ENCODE measurements at regions not wholly inside any gene's neighbourhood (a gene's known extent, or its start where the extent isn't known, plus 50 kb on each side); places are given as distances from the start of the nearest gene placed in this dataset.
"Not testable (repeated sequence)": the region's sequence is repeated elsewhere in the genome, so short reads cannot be mapped to it uniquely, and the experiment has no call there.

DNA sequence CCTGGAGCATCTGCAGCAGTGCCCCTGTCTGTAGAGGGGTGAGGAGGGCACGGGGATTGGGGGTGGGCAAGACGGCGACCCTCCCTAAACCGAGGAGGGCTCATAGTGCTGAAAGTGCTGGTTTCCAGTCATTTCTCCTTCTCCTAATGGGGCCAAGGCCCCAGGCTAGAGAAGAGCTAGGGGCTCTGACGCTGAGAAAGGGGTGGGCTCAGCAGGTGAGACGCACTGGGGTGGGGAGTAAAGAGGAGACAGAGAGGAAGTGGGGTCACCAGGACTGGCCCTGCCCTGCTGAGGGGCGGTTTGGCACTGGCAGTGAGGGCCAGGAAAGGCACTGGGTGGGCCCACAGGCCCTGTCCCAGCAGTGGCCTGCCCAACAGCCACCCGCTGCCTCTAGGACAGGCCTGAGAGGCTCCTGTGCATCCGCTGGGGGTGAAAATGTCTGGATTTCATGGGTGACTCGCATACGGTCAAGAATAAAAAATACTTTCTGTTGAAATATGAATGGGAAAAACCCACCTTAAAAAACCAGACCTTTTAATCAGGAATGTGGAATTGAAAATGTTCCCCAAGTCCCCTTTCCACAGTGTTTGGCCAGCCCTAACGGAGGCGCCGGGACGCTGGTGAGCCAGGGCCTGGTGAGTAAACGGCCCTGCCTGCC lies 122.4 kb upstream of the SMURF2 start:
- DNase-seq: no peak

DNA sequence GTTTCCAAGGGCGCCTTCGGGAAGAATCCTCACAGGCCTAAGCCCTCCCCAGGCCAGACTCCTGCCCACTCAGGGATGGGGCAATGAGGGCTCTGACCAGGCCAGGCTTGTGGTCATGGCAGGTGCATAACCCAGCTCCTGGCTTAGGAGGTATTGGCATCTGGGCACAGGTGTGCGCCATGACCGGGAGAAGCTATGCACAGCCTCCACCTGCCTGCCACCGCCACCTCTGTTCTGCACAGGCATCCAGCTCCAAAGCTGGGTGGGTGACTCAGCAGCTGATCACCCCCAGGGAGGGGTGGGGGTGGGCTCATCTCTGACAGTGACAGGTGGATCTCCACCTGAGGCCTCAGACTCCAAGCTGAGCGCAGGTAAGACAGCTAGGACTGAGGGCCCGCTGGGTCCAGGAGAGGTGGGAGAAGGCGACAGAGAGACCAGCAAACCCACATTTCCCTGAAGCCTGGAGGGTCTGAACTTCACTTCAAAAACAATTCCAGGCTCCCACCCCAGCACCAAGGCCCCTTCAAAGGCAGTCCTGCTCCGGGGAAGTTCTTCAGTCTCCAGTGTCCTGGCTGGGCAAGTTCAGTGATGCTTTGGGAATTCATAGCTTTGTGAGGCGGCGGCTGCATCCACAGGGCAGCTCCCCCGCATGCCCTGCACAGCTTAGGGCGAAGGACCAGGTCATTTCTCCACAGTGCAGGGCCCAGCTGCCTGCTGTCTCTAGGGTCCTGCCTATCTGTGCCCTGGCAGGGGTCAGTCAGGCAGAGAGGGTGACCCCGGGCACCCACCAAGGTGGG lies 121.6 kb upstream of the SMURF2 start:
- no peak for DNase-seq

- DNase-seq: no peak
Observed at GRCh38 chr17:64783031-64783461, 120.9 kb upstream of the SMURF2 start.

DNA sequence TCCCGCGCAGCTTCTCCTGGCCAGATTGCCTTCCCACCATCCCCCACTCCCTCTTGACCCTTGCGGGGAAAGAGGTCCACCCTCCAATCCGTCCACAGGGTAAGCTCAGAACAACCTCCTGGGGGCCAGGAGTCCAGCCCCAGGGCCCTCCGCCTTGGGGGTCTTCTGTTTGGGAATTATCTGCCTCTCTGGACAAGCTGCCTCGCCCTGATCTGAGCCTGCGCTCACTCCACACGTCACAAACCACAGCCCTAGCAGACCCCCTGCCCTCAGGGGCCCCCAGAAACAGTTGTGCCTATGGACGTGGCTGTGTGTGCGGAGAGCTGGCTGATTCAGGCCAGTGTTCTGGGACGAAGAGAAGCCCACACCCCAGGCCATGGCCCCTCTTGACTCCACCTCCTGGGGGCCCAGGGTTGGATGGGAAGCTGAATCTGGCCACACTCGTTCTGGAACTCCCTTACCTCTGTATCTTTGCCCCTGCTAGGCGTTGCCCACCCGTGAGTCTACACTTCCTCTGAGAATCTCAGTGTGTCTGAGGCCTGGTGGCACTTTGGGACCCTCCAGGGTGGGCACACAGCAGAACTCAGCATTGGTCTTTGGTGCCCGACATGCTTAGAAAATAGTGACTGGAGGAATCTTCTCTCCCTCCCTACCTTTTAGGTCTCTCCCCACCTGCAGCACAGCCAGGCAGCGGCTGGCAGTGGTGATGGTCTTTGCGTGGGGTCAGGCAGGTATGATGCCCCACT lies 119.9 kb upstream of the SMURF2 start:
- no peak for DNase-seq

DNA sequence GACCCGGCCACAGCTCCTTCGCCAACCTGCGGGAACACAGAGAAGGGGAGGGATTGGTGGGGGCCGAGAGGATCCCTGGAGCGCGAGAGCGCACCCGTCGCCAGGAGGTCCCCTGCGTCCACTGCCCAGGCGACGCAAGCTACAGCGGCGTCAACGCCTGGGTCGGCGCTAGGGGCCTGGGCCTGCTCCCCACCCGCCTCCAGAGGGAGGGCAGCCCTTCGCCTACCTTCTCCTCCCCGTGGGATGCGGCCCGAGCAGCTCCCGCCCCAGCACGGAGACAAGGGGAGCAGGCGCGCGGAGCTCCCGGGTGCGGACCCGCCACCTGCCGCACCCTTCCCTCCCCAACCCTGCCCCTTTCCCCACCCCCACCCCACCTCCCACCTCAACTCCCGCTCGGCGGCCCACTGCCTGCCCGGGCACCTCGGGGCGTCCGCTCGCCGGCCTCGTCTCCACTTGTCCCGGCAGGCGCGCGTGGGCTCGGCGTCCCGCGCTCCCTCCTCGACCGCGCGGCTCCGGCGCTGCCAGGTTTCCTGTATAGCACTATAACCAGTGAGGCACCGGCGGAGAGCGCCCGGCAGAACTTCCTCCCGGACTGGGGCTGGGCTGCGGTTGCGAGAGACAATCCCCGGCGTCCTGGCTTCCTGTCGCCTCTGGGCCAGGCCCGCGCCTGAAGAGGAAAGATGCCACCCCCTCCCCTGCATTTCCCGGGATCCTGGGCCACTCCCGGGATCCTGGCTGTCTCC lies 119.1 kb upstream of the SMURF2 start:
- no peak for DNase-seq

GRCh38 chr17:64780096-64781013 lies 118.2 kb upstream of the SMURF2 start:
- no peak for DNase-seq

GRCh38 chr17:64779376-64780095 lies 117.4 kb upstream of the SMURF2 start:
- no peak for DNase-seq

DNA sequence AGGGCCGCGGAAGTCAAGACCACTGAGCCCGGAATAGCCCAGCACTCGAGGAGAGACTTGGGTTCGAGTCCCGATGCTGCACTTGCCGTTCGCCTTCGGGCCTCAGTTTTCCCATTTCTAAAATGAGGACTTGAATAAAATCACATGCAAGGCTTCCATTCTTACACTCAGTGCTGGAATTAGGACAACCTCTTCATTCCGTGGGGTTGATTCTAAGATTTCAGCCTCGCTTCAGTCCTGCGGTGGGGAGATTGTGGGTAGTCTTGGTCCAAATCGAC lies 116.9 kb upstream of the SMURF2 start:
- not testable (repeated sequence) for DNase-seq

- peak in 1 of 2 experiments; percentile 3 for DNase-seq
Observed at GRCh38 chr17:64778240-64779097, 116.4 kb upstream of the SMURF2 start.

DNA sequence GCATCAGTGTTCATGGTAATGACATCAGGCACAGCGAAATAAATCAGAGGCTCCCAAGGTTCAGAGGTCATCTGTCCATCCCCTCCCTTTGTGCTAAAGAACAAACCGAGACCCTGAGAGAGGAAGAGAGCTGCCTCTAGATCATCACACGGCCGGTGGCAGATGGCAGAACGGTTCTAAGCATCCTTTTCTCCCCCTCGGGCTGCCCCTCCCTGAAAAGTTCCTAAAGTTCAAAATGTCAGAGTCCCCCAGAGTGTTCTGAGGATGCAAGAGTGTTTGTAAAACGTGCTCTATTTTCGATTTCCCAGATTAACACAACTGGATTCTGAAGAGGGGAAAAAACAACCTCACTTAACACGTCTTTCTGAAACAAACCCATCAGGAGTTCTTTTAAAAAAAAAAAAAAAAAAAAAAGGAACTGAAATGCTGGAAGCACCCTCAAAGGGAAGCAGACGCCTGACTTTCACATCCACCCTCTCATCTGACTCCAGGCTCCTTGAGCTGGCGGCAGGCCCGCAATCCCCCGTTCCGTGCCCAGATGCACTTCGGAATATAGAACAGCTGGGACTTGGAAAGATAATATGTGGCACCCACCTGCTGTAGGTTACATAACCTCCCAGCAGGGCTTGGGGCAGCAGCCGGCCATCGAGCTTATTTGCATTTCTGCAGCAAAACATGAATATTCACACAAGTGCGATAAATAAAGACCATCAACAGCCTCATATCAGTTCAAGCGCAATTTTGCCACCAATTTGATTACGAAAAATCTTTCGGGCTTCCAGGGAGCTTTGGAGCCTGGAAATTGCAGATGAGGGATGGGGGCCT lies 115.5 kb upstream of the SMURF2 start:
- no peak for DNase-seq

DNA sequence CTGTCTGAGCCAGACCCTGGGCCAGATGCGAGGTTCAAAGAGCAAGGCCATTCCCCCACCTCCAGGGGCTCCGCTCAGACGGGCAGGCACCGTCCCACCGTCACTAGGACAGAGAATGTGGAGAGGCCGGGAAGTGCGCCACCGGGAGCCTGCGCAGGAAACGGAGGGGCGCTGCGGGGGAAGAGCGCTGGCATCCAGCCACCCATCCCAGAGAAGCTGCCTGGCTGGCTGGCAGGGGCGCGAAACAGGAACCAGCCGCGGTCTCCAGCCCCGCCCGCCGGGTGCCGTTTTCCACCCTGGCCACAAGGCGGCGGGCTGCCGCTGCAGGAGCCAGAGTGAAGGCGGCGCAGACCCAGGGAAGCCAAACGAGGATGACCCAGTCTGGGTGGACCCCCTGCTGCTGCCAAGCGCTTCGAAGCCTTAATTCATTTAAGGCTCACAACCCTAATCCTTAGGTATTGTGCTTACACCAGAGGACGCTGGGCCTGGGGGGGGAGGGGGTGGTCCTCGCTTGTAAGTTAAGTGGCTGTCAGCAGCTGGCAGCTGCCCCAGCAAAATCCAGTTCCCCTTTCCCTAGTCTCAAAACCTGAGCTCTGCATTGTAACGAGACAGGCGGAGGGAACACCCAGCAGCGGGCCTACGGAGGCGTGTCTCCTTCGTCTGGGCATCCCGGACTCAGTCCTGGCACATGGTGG lies 114.8 kb upstream of the SMURF2 start:
- peak; percentile 41 to 43 for DNase-seq

DNA sequence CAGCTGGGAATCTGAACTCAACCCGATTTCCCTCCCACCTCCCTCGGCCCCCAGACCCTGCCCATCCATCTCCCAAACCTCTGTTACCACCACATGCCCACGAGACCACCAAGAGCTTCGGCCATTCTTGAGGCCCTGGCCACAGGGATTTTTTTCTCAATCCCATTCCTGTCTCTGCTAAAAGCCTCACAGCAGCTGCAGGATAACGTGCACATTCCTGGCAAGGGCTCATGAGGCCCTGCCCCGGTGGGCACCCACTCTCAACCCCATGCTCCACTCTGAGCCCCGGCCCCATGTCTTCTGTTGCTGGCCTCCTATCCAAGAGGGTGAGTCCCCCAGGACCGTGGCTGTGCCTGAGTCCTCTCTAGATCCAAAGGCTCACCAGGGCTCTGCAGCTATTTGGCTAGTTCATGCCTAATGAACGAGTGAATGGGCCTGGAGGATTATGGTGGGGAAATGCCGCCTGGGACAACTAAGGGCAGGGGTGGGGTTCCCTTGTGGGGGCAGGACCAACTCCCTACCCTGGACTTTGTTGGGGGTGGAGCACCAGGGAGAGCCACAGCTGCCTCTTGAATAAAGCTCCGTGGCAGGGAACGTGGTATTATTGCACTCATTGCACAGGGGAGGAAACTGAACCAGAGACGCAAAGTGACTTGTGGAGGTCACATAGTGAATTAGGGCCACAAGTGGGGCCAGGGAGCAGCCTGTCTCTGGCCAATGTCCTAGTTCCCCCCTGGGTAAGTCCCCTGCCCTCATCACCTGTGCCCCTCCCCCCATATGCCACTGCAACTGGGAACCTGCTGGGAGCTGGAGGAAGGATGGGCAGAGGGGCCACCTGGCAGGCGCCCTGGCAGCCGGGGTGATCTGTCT lies 113.8 kb upstream of the SMURF2 start:
- no peak for DNase-seq

DNA sequence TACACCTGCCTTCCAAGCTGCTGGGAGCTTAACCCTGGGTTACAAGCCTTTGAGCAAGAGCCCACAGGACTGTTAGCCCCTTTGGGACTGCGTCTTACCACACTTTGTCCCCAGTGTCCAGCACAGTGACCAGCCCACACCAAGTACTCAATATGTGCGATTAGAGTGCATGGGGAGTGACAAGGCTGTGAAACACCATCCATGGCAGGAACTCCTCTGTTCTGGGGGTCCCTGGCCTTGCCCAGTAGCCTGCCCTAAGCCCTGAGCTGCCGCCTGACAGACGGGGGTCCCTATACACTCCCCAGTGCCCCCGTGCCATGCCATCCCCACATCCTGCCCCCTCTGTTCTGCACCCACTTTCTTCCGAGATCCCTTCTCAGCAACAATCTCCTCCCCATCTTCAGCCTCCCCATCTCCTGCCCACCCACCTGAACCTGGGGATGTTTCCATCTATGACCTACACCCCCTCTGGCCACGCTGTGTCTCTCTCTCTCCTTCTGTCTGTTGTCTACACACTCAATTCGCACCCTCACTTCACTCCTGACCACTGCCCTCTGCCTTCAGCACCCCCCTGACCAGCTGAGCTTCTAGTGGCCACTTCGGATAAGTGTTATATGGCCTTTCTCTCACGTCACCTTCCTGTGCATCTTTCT lies 112.9 kb upstream of the SMURF2 start:
- no peak for DNase-seq

GRCh38 chr17:64773836-64774761 lies 112.0 kb upstream of the SMURF2 start:
- peak in 1 of 2 experiments; percentile 2 for DNase-seq

DNA sequence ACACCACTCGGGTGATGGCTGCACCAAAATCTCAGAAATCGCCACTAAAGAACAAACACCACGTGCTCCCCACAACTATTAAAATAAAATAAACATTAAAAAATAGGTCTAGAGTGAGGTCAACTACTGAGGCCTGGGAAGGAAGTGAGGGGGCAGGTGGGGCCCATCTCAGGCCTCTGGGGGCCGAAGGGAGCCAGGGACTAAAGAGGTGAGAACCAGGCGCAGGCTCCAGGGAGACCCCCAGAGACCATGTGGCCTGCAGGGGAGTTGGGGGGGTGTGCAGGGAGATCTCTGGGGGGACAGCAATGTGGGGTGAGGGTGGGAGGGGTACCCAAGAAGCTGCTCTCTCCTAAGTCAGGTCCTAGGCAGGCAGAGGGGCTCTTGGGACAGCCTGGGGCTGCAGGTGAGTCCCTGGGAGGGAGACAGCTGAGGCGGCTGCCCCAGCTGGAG lies 111.3 kb upstream of the SMURF2 start:
- no peak for DNase-seq

- no peak for DNase-seq
Observed at GRCh38 chr17:64772845-64773299, 110.8 kb upstream of the SMURF2 start.
